ENCODE measurements at regions not wholly inside any gene's neighbourhood (a gene's known extent, or its start where the extent isn't known, plus 50 kb on each side); places are given as distances from the start of the nearest gene placed in this dataset.

DNA sequence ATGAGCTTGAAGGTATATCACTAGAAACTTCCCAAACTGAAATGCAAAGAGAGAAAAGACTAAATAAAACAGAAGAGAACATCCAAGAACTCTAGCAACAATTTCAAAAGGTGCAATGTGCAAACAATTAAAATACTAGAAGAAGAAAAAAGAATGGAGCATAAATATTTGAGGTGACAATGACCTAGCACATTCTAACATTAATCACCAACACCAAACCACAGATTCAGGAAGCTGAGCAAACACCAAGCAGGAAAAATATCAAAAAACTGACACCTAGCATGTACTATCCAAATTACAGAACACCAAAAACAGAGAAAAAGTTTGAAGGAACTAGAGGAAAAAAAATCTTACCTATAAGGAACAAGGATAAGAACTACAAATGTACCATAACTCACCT lies 460.8 kb downstream of the IRS1 start:
- Histone ChIP-seq H3K4me3 (replicated peaks; ENCODE audit: low read depth, low read length) (no peak overlapping the region), H3K36me3 (ENCODE audit: control insufficient read depth, insufficient read depth, low read length) (no peaks in the 10 kb centered on the region)
- no peak for DNase-seq (ENCODE audit: extremely low read depth, insufficient read length)

DNA sequence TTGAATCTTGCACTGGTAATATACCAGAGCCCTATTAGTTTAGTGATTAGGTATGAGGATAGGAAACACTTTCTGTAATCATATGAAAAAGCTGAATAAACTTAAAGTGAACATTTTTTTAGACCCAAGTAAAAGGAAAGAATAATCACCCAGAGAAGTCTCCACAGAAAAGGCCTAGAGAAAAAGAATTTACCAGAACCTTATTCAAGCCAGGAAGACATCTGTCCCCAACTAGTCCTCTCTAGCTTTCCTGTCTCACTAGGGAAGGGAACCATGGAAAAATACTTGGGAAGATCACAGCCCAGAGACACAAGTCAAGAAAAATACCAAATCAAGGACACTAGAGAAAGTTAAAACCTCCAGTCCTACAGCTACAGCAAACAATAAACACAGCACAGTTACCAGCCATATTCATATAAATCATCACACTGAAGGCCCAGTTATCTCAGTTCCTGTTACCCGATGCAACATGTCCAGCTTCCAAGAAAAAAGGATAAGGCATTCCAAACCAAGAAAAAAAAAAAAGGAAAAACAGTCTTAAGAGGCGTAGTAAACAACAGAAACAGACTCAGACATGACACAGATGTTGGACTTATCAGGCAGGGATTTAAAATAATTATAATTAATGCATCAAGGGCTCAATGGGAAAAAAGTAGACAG lies 461.5 kb downstream of the IRS1 start:
- Histone ChIP-seq H3K27me3 (replicated peaks; ENCODE audit: control insufficient read depth, insufficient read depth, low read length) (no peaks in the 10 kb centered on the region), H3K36me3 (ENCODE audit: control insufficient read depth, insufficient read depth, low read length) (no peaks in the 10 kb centered on the region), H3K4me3 (replicated peaks; ENCODE audit: low read depth, low read length) (no peak overlapping the region)
- DNase-seq (ENCODE audit: extremely low read depth, insufficient read length): no peak
- TF ChIP-seq, protein P1, sequence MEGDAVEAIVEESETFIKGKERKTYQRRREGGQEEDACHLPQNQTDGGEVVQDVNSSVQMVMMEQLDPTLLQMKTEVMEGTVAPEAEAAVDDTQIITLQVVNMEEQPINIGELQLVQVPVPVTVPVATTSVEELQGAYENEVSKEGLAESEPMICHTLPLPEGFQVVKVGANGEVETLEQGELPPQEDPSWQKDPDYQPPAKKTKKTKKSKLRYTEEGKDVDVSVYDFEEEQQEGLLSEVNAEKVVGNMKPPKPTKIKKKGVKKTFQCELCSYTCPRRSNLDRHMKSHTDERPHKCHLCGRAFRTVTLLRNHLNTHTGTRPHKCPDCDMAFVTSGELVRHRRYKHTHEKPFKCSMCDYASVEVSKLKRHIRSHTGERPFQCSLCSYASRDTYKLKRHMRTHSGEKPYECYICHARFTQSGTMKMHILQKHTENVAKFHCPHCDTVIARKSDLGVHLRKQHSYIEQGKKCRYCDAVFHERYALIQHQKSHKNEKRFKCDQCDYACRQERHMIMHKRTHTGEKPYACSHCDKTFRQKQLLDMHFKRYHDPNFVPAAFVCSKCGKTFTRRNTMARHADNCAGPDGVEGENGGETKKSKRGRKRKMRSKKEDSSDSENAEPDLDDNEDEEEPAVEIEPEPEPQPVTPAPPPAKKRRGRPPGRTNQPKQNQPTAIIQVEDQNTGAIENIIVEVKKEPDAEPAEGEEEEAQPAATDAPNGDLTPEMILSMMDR (IDR thresholded peaks at IDR 0.05; ENCODE audit: insufficient read depth, low read length, poor library complexity, severe bottlenecking): no peak

More for the DNA sequence above, 460.8 kb downstream of the IRS1 start:
- H3K27me3 ChIP-seq (replicated peaks; ENCODE audit: control insufficient read depth, insufficient read depth, low read length): no peaks in the 10 kb centered on the region
- TF ChIP-seq, protein P1 (IDR thresholded peaks at IDR 0.05; ENCODE audit: insufficient read depth, low read length, poor library complexity, severe bottlenecking): no peak

DNA sequence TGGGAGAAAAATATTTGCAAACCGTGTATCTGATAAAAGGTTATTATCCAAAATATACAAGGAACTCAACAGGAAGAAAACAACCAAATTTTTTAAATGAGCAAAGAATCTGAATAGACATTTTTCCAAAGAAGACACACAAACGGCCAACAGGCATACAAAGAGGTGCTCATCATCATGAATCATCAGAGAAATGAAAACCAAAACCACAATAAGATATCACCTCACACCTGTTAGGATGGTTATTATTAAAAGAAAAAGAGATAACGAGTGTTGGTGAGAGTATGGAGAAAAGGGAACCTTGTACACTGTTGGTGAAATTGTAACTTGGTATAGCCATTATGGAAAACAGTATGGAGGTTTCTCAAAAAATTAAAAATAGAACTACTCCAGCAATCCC lies 463.3 kb downstream of the IRS1 start:
- Histone ChIP-seq H3K27me3 (replicated peaks; ENCODE audit: control insufficient read depth, insufficient read depth, low read length) (no peaks in the 10 kb centered on the region), H3K36me3 (ENCODE audit: control insufficient read depth, insufficient read depth, low read length) (no peaks in the 10 kb centered on the region), H3K4me3 (replicated peaks; ENCODE audit: low read depth, low read length) (no peak overlapping the region)
- TF ChIP-seq, protein P1 (IDR thresholded peaks at IDR 0.05; ENCODE audit: insufficient read depth, low read length, poor library complexity, severe bottlenecking): no peak
- no peak for DNase-seq (ENCODE audit: extremely low read depth, insufficient read length)

DNA sequence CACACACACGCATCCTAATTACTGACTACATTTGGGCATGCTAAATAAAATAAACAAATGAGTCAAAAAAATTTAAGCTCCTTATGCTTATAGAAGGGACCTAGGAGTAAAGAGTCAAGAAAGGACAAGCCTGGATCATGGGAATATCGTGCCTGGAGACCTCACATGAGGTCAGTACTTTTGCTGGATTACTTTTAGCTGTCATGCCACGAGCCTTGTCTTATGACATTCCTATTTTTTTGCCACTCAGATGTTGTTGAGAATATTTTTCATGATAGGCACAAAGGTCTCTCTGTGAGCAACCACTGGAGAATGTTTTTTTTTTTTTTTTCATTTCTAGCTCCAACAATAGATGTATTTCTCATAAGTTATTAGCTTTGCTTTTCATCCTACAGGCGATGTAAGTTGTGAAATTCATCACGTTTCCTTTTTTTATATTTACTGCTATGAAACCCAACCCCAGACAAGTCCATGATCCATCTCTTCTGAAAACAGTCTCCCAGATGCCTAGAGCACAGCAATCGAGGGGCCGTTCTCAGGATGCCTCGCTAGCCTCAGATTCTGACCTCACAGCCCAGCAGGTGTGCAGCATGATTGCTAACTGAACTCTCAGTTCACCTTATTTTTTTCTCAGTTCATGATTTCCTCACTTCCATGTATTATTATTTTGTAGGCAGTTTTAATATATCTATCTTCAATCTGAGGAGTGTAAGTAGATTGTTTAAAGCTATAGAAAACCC lies 464.5 kb downstream of the IRS1 start:
- no peak overlapping the region for H3K4me3 ChIP-seq (replicated peaks; ENCODE audit: low read depth, low read length)
- TF ChIP-seq, protein P1 (IDR thresholded peaks at IDR 0.05; ENCODE audit: insufficient read depth, low read length, poor library complexity, severe bottlenecking): no peak
- DNase-seq (ENCODE audit: extremely low read depth, insufficient read length): peak; percentile 17
- no peaks in the 10 kb centered on the region for H3K27me3 ChIP-seq (replicated peaks; ENCODE audit: control insufficient read depth, insufficient read depth, low read length)
- H3K36me3 ChIP-seq (ENCODE audit: control insufficient read depth, insufficient read depth, low read length): no peaks in the 10 kb centered on the region

DNA sequence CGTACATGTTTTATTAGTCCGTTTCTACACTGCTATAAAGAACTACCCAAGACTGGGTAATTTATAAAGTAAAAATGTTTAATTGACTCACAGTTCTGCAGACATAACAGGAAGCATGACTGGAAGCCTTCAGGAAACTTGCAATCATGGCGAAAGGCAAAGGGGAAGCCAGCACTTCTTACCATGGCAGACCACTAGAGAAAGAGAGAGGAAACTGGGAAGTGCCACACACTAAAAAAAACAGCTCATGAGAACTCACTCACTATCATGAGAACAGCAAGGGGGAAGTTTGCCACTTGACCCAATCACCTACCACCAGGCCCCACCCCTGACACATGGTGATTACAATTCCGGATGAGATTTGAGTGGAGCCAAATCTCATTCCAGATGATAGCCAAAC lies 466.2 kb downstream of the IRS1 start:
- H3K27me3 ChIP-seq (replicated peaks; ENCODE audit: control insufficient read depth, insufficient read depth, low read length): no peaks in the 10 kb centered on the region; the same call in 1 of the 2 replicates
- TF ChIP-seq, protein P1 (IDR thresholded peaks at IDR 0.05; ENCODE audit: insufficient read depth, low read length, poor library complexity, severe bottlenecking): no peak
- no peak overlapping the region for H3K4me3 ChIP-seq (replicated peaks; ENCODE audit: low read depth, low read length)
- no peak for DNase-seq (ENCODE audit: extremely low read depth, insufficient read length)
- H3K36me3 ChIP-seq (ENCODE audit: control insufficient read depth, insufficient read depth, low read length): no peaks in the 10 kb centered on the region

Data from GM06990 (cell line).